Loucy (cell line): ENCODE measurements at regions not wholly inside any gene's neighbourhood (a gene's known extent, or its start where the extent isn't known, plus 50 kb on each side); places are given as distances from the start of the nearest gene placed in this dataset.

ENCODE experiments used
- EZH2phosphoT487 ChIP-seq: fragments of 200-600 bp; IDR thresholded peaks from 2 replicates; pipeline ENCODE4 v1.6.1; 2018; ENCODE audit warnings: antibody characterized with exemption, mild to moderate bottlenecking, moderate library complexity, borderline replicate concordance
- TF ChIP-seq, protein P1 (sequence below): fragments of 200-600 bp; sonication (generic); conservative IDR thresholded peaks from 2 replicates; pipeline ENCODE4 v1.5.1; 2014; ENCODE audit warnings: mild to moderate bottlenecking, antibody characterized with exemption, low read length

DNA sequence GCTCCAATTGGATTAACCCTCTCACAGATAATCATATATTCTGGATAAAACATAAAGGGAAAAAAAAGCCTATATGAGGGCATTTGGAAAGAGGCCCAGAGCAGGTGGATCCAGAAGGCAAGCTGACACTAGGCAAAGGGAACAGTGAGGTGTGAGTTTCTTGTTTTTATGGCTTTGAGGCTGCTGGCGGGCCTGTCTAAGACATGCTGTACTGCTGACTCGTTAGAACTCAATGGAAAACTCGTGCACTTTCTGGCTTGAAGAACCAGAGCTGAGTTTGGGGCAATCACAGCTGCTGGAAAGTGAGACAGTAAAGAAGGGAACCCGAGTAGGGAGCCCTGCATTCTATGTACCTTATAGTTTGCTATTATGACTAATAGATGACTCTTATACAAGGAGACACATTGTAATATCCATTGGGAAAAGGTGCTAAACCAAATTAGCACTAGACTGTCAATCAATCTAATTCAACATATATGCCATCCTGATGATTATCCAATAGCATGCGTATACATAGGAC lies 637.1 kb downstream of the GATA3 start:
- TF ChIP-seq, protein P1, sequence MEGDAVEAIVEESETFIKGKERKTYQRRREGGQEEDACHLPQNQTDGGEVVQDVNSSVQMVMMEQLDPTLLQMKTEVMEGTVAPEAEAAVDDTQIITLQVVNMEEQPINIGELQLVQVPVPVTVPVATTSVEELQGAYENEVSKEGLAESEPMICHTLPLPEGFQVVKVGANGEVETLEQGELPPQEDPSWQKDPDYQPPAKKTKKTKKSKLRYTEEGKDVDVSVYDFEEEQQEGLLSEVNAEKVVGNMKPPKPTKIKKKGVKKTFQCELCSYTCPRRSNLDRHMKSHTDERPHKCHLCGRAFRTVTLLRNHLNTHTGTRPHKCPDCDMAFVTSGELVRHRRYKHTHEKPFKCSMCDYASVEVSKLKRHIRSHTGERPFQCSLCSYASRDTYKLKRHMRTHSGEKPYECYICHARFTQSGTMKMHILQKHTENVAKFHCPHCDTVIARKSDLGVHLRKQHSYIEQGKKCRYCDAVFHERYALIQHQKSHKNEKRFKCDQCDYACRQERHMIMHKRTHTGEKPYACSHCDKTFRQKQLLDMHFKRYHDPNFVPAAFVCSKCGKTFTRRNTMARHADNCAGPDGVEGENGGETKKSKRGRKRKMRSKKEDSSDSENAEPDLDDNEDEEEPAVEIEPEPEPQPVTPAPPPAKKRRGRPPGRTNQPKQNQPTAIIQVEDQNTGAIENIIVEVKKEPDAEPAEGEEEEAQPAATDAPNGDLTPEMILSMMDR: no peak
- TF ChIP-seq EZH2phosphoT487: no peak
